ENCODE measurements at regions not wholly inside any gene's neighbourhood (a gene's known extent, or its start where the extent isn't known, plus 50 kb on each side); places are given as distances from the start of the nearest gene placed in this dataset.
"Not testable (repeated sequence)": the region's sequence is repeated elsewhere in the genome, so short reads cannot be mapped to it uniquely, and the experiment has no call there.

- no peaks in the 10 kb centered on the region for H3K4me1 Mint-ChIP-seq
- no peak overlapping the region for H3K27ac Mint-ChIP-seq
These were observed 526.1 kb upstream of the FLRT2 start for GRCh38 chr14:85003805-85004204.

GRCh38 chr14:85009506-85009905 is 520.4 kb upstream of the FLRT2 start:
- H3K36me3 Mint-ChIP-seq (ENCODE audit: low read depth): no peaks in the 10 kb centered on the region
- H3K4me1 Mint-ChIP-seq: no peaks in the 10 kb centered on the region
- TF ChIP-seq CTCF (IDR thresholded peaks at IDR 0.05; ENCODE audit: unreplicated experiment in 3 of 3): no peak
- H3K27me3 Mint-ChIP-seq (ENCODE audit: low read depth): no peaks in the 10 kb centered on the region
- H3K4me3 Mint-ChIP-seq: no peak overlapping the region
- no peak overlapping the region for H3K27ac Mint-ChIP-seq
- H3K9me3 Mint-ChIP-seq: no peaks in the 10 kb centered on the region

More at GRCh38 chr14:85003805-85004204, 526.1 kb upstream of the FLRT2 start:
- Mint-ChIP-seq H3K4me3 (no peak overlapping the region), H3K36me3 (ENCODE audit: low read depth) (no peaks in the 10 kb centered on the region), H3K27me3 (ENCODE audit: low read depth) (no peaks in the 10 kb centered on the region), H3K9me3 (no peaks in the 10 kb centered on the region)
- TF ChIP-seq CTCF (IDR thresholded peaks at IDR 0.05; ENCODE audit: unreplicated experiment in 3 of 3): no peak

- H3K27me3 Mint-ChIP-seq (ENCODE audit: low read depth): no peaks in the 10 kb centered on the region
- no peaks in the 10 kb centered on the region for H3K36me3 Mint-ChIP-seq (ENCODE audit: low read depth)
- H3K9me3 Mint-ChIP-seq: no peaks in the 10 kb centered on the region
- no peak for TF ChIP-seq CTCF (IDR thresholded peaks at IDR 0.05; ENCODE audit: unreplicated experiment in 3 of 3)
- no peak overlapping the region for H3K27ac Mint-ChIP-seq
- H3K4me3 Mint-ChIP-seq: no peak overlapping the region
- H3K4me1 Mint-ChIP-seq: no peaks in the 10 kb centered on the region
These were observed 519.8 kb upstream of the FLRT2 start for GRCh38 chr14:85010186-85010585.

GRCh38 chr14:85016496-85016895 is 513.4 kb upstream of the FLRT2 start:
- Mint-ChIP-seq H3K4me1 (no peaks in the 10 kb centered on the region), H3K27me3 (ENCODE audit: low read depth) (peaks cover 4% of the 10 kb centered on the region), H3K36me3 (ENCODE audit: low read depth) (no peaks in the 10 kb centered on the region), H3K27ac (no peak overlapping the region), H3K4me3 (no peak overlapping the region), H3K9me3 (peaks cover 13% of the 10 kb centered on the region)
- TF ChIP-seq CTCF (IDR thresholded peaks at IDR 0.05; ENCODE audit: unreplicated experiment in 3 of 3): no peak

GRCh38 chr14:85023866-85024265 is 506.1 kb upstream of the FLRT2 start:
- not testable (repeated sequence) for H3K27me3 Mint-ChIP-seq (ENCODE audit: low read depth); H3K4me3 Mint-ChIP-seq; H3K36me3 Mint-ChIP-seq (ENCODE audit: low read depth); H3K27ac Mint-ChIP-seq; H3K4me1 Mint-ChIP-seq
- peaks cover 31% of the 10 kb centered on the region for H3K9me3 Mint-ChIP-seq

GRCh38 chr14:85024931-85025330 is 505.0 kb upstream of the FLRT2 start:
- no peak for TF ChIP-seq CTCF (IDR thresholded peaks at IDR 0.05; ENCODE audit: unreplicated experiment in 3 of 3)
- no peak overlapping the region for H3K27ac Mint-ChIP-seq
- H3K27me3 Mint-ChIP-seq (ENCODE audit: low read depth): peaks cover 8% of the 10 kb centered on the region
- no peaks in the 10 kb centered on the region for H3K36me3 Mint-ChIP-seq (ENCODE audit: low read depth)
- H3K9me3 Mint-ChIP-seq: peaks cover 30% of the 10 kb centered on the region
- H3K4me1 Mint-ChIP-seq: no peaks in the 10 kb centered on the region
- H3K4me3 Mint-ChIP-seq: no peak overlapping the region
